Superior temporal gyrus (tissue), 1 donor: ENCODE measurements at regions not wholly inside any gene's neighbourhood (a gene's known extent, or its start where the extent isn't known, plus 50 kb on each side); places are given as distances from the start of the nearest gene placed in this dataset.

ENCODE experiments used
- DNase-seq: peaks from one replicate; pipeline ENCODE4 v3.0.0-alpha.2; 2016; ENCODE audit errors: extremely low spot score

GRCh38 chr14:32022525-32022924 lies 54.6 kb upstream of the ARHGAP5 start:
- no peak for DNase-seq

GRCh38 chr14:32022938-32023466 lies 54.1 kb upstream of the ARHGAP5 start:
- no peak for DNase-seq

GRCh38 chr14:32023540-32023939 lies 53.6 kb upstream of the ARHGAP5 start:
- no peak for DNase-seq

- no peak for DNase-seq
These were observed 49.7 kb upstream of the ARHGAP5 start for GRCh38 chr14:32027255-32027939.
